Kidney (tissue), 13 donors: ENCODE measurements at regions not wholly inside any gene's neighbourhood (a gene's known extent, or its start where the extent isn't known, plus 50 kb on each side); places are given as distances from the start of the nearest gene placed in this dataset.

Experiments
- DNase-seq, 5 donors: peaks; one replicate each; pipeline ENCODE4 v3.0.0-alpha.2; 2013 to 2020
- FAIRE-seq: peaks from 2 replicates; lab custom pipeline; 2012; peaks lifted over from hg19 to GRCh38; lab: Jason Lieb, UNC
- H3K27ac ChIP-seq, 2 donors: one replicate each; pipeline ENCODE4 v1.7.0; 2013; ENCODE audit warnings: low read depth in 2 of 2, low read length in 2 of 2, inconsistent platforms in 1 of 2
- H3K27me3 ChIP-seq: one replicate; pipeline ENCODE4 v1.7.1; 2013; ENCODE audit warnings: low read length, inconsistent platforms; ENCODE audit not compliant: control insufficient read depth, insufficient read depth
- H3K36me3 ChIP-seq, 3 donors: one replicate each; pipeline versions ENCODE4 v1.7.0 to v1.7.1; 2013; ENCODE audit warnings: low read length in 3 of 3, control low read depth in 1 of 3, inconsistent platforms in 1 of 3; ENCODE audit not compliant: insufficient read depth in 3 of 3, control insufficient read depth in 2 of 3
- H3K4me1 ChIP-seq, 3 donors: one replicate each; pipeline versions ENCODE4 v1.7.0 to v1.7.1; 2013; ENCODE audit warnings: low read length in 3 of 3, inconsistent platforms in 1 of 3, low read depth in 1 of 3; ENCODE audit not compliant: control insufficient read depth in 2 of 3, insufficient read depth in 2 of 3
- H3K4me3 ChIP-seq, 3 donors: one replicate each; pipeline versions ENCODE4 v1.7.0 to v1.8.1; 2013; ENCODE audit warnings: low read length in 3 of 3, control low read depth in 1 of 3, inconsistent platforms in 1 of 3
- H3K9ac ChIP-seq, 3 donors: one replicate each; pipeline versions ENCODE4 v1.7.0 to v1.7.1; 2013; ENCODE audit warnings: low read length in 3 of 3, control low read depth in 1 of 3, inconsistent platforms in 1 of 3
- H3K9me3 ChIP-seq, 3 donors: one replicate each; pipeline versions ENCODE4 v1.7.0 to v1.7.1; 2013; ENCODE audit warnings: low read length in 3 of 3, control low read depth in 1 of 3, inconsistent platforms in 1 of 3; ENCODE audit not compliant: control insufficient read depth in 2 of 3, insufficient read depth in 1 of 3
- intact Hi-C: fragments of 100-400 bp; cut with DNase I; formaldehyde crosslinking; loops from one replicate; pipeline ENCODE4 v1.11.1; 2022
- TF ChIP-seq, protein P1 (sequence below): IDR thresholded peaks from 3 replicates; pipeline ENCODE4 v1.5.1; 2012; ENCODE audit warnings: mild to moderate bottlenecking, moderate library complexity, borderline replicate concordance; ENCODE audit not compliant: insufficient read depth; ENCODE audit errors: extremely low read depth
- donor health status: control.
- donor health status: control.
- donor health status: control.
- donor health status: control.
- donor health status: control.
- donor health status: DM: yes; HTN: yes; CAD: no.
- donor health status: Normal renal cell carcinoma (clear cell type).

DNA sequence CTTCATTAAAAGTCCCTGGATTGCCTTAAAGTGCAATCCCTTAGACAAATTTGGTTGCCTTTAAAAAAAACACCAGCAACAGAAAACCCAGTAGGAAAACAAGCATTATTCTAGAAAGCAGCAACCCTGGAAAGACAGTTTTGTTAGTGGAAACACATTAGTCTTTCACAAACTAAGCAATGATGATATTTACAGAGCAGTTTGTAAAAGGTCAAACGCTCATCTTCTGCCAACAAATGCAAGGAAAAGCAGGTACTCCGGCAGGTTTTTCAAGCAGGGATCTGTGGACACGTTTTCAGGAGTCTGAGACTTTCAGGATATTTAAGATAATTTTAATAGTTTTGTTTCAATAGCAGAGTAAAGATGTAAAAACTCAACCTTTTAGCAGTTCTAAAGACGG lies 202.2 kb downstream of the EXOC5 start:
- TF ChIP-seq, protein P1, sequence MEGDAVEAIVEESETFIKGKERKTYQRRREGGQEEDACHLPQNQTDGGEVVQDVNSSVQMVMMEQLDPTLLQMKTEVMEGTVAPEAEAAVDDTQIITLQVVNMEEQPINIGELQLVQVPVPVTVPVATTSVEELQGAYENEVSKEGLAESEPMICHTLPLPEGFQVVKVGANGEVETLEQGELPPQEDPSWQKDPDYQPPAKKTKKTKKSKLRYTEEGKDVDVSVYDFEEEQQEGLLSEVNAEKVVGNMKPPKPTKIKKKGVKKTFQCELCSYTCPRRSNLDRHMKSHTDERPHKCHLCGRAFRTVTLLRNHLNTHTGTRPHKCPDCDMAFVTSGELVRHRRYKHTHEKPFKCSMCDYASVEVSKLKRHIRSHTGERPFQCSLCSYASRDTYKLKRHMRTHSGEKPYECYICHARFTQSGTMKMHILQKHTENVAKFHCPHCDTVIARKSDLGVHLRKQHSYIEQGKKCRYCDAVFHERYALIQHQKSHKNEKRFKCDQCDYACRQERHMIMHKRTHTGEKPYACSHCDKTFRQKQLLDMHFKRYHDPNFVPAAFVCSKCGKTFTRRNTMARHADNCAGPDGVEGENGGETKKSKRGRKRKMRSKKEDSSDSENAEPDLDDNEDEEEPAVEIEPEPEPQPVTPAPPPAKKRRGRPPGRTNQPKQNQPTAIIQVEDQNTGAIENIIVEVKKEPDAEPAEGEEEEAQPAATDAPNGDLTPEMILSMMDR, result no peak
- Histone ChIP-seq H3K9ac (no peak overlapping the region), H3K9me3 (no peaks in the 10 kb centered on the region), H3K27me3 (peaks cover 5% of the 10 kb centered on the region), H3K4me3 (no peak overlapping the region), H3K4me1 (no peaks in the 10 kb centered on the region), H3K27ac (no peak overlapping the region), H3K36me3 (no peaks in the 10 kb centered on the region)
- intact Hi-C loops, result no loop called here
- DNase-seq (no peak), FAIRE-seq (no peak)

- FAIRE-seq (no peak), DNase-seq (no peak)
- Histone ChIP-seq H3K9me3 (no peaks in the 10 kb centered on the region), H3K36me3 (no peaks in the 10 kb centered on the region), H3K27me3 (no peaks in the 10 kb centered on the region), H3K9ac (no peak overlapping the region), H3K27ac (no peak overlapping the region), H3K4me3 (no peak overlapping the region), H3K4me1 (no peaks in the 10 kb centered on the region)
- TF ChIP-seq, protein P1, result no peak
- intact Hi-C loops, result no loop called here
Measured at GRCh38 chr14:57061009-57061711, 207.5 kb downstream of the EXOC5 start.

GRCh38 chr14:57060276-57060955 lies 208.3 kb downstream of the EXOC5 start:
- no peak overlapping the region for H3K9ac ChIP-seq
- no peak for DNase-seq
- H3K36me3 ChIP-seq, result no peaks in the 10 kb centered on the region
- no peaks in the 10 kb centered on the region for H3K4me1 ChIP-seq
- H3K27me3 ChIP-seq, result no peaks in the 10 kb centered on the region
- TF ChIP-seq, protein P1, result no peak
- FAIRE-seq, result no peak
- no peak overlapping the region for H3K27ac ChIP-seq
- intact Hi-C loops, result no loop called here
- H3K4me3 ChIP-seq, result no peak overlapping the region
- no peaks in the 10 kb centered on the region for H3K9me3 ChIP-seq
